Spinal cord (tissue), 9 donors: ENCODE measurements at regions not wholly inside any gene's neighbourhood (a gene's known extent, or its start where the extent isn't known, plus 50 kb on each side); places are given as distances from the start of the nearest gene placed in this dataset.

Source experiments
- DNase-seq, 6 donors: peaks; one replicate each; pipeline versions ENCODE4 v3.0.0 to v3.0.0-alpha.2; 2013 to 2015; ENCODE audit warnings: low spot score in 6 of 6, low read depth in 4 of 6
- H3K27ac ChIP-seq: one replicate; pipeline ENCODE4 v1.5.1; 2013; ENCODE audit warnings: low read depth, low read length, control low read depth
- H3K27me3 ChIP-seq: one replicate; pipeline ENCODE4 v1.6.1; 2013; ENCODE audit warnings: low read length; ENCODE audit not compliant: control insufficient read depth, insufficient read depth
- H3K36me3 ChIP-seq: one replicate; pipeline ENCODE4 v1.6.1; 2013; ENCODE audit warnings: low read length; ENCODE audit not compliant: control insufficient read depth, insufficient read depth
- H3K4me1 ChIP-seq: one replicate; pipeline ENCODE4 v1.6.1; 2013; ENCODE audit warnings: low read length; ENCODE audit not compliant: control insufficient read depth, insufficient read depth
- H3K4me3 ChIP-seq: one replicate; pipeline ENCODE4 v1.5.1; 2013; ENCODE audit warnings: low read depth, low read length, control low read depth
- H3K9me3 ChIP-seq: one replicate; pipeline ENCODE4 v1.6.1; 2013; ENCODE audit warnings: low read length; ENCODE audit not compliant: control insufficient read depth, insufficient read depth
- WGBS: methylation state at CpG from one replicate; pipeline ENCODE4 v1.1.5; 2013; ENCODE audit warnings: missing lambda C conversion rate; ENCODE audit not compliant: insufficient coverage; 5-methylcytosine and 5-hydroxymethylcytosine counted together
- donor health status: healthy.

- Histone ChIP-seq H3K9me3 (no peaks in the 10 kb centered on the region), H3K4me3 (no peak overlapping the region)
- WGBS, result 62% methylated on average over 3 of the region's 3 CpGs
These were observed 520.5 kb downstream of the PPARGC1A start for GRCh38 chr4:23369331-23369730.

DNA sequence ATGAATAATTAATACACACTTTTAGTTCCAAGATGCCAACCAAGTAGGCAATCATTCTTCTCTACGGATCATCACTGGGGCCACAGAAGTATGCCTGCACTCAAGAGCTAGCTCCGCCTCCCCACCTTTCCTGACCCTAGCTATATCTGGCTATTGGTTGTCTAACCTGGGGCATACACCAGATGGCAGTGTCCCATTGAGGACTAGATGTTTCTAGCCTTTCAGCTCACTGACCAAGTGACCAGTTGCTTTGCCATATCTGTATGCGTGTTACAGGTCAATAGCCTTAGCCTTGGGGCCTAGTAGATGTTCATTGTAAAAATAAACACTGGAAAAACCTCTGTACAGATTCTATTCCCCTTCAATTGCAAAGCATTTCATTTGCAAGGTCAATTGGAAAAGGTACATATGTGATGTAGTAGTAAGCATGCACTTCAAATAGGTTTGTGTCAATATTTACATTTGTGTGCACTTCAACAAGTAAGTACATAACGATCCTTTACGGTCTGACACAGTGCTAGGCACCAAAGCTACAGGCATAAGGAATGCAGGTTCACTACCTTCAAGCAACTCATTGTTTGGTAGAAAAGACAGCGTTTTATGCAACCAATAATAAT, 521.7 kb downstream of the PPARGC1A start:
- Histone ChIP-seq H3K4me3 (no peak overlapping the region), H3K4me1 (no peaks in the 10 kb centered on the region), H3K27me3 (no peaks in the 10 kb centered on the region), H3K9me3 (no peaks in the 10 kb centered on the region), H3K36me3 (no peaks in the 10 kb centered on the region), H3K27ac (no peak overlapping the region)
- peak in 2 of 6 donors; percentile 15 to 24 for DNase-seq
- WGBS, result 80% methylated on average over 2 of the region's 6 CpGs

More at GRCh38 chr4:23369331-23369730, 520.5 kb downstream of the PPARGC1A start:
- Histone ChIP-seq H3K4me1 (no peaks in the 10 kb centered on the region), H3K36me3 (no peaks in the 10 kb centered on the region), H3K27me3 (no peaks in the 10 kb centered on the region), H3K27ac (no peak overlapping the region)
- no peak for DNase-seq

DNA sequence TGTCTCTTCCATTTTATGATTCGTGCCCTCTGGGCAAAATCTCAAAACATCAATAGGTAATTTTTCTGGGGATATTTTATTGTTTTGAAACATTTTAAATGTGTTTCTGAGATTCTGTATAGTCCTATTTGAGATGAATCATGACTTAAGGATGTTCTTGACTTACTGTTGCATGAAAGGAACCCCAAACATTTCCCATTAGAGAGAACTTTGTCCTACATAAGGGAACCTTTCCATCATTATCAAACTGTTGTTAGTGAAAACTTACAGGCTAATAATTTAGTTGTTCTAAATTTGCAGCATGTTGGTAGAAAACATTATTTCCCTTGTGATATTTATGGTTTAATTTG, 523.3 kb downstream of the PPARGC1A start:
- Histone ChIP-seq H3K36me3 (no peaks in the 10 kb centered on the region), H3K4me3 (no peak overlapping the region), H3K9me3 (no peaks in the 10 kb centered on the region), H3K27ac (no peak overlapping the region), H3K27me3 (no peaks in the 10 kb centered on the region), H3K4me1 (no peaks in the 10 kb centered on the region)
- no CpG with 5 or more reads among the region's 1 CpG for WGBS
- DNase-seq, result no peak

DNA sequence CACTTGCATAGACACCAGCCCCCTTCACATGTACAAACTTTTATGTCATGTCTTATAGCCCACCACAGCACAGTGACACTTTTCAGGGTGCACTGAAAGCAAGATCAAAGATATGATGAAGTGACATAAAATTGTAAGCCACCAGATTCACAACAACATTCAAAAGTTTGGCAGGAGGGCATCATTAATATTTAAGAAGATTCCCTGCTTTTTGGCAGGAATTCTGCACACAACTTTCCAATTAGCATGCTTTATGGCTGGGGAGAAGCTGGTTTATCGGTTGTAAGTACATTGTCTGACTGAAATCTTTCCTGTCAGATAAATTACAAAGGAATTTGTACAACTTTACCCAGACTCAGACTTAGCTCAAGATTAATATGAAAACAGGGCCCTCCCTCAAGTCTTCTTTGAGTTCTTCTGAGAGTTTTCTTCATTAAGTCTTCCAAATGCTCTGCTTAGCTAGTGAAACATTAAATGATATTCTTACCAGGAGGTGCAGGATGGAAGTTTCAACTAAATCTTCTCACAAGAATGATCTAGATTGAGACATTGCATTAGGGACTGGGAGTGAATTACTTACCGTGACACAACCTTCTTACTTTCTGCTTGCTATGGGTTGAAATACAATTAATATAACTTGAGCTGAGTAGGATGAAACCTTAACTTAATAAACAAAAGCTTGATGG, 523.8 kb downstream of the PPARGC1A start:
- Histone ChIP-seq H3K9me3 (no peaks in the 10 kb centered on the region), H3K27ac (no peak overlapping the region), H3K4me3 (no peak overlapping the region), H3K36me3 (no peaks in the 10 kb centered on the region), H3K4me1 (no peaks in the 10 kb centered on the region), H3K27me3 (no peaks in the 10 kb centered on the region)
- WGBS, result no CpG with 5 or more reads among the region's 2 CpGs
- DNase-seq, result peak in 2 of 6 donors; percentile 27 to 46

- Histone ChIP-seq H3K36me3 (no peaks in the 10 kb centered on the region), H3K27me3 (no peaks in the 10 kb centered on the region), H3K4me1 (no peaks in the 10 kb centered on the region), H3K9me3 (no peaks in the 10 kb centered on the region), H3K4me3 (no peak overlapping the region), H3K27ac (no peak overlapping the region)
- WGBS, result 85% methylated on average over 2 of the region's 2 CpGs
- DNase-seq, result no peak
These were observed 524.8 kb downstream of the PPARGC1A start for GRCh38 chr4:23365086-23365485.

DNA sequence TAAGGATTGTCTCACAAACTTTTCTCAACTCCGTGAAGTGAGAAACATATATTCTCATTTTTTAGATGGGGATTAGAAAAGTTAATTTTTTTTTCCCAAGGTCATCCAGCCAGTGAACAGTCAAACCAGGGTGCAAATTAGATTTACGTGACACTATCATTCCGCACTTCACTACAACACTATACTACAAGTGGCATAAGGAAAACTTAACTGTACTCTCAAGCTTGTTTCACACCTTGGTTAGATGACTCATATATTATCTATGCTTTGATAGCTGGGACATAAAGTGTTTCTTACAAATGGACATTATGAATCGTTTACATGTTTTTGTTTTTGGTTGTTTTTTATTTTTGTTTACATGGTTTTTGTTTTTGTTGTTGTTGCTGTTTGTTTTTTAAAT, 525.7 kb downstream of the PPARGC1A start:
- no peak overlapping the region for H3K4me3 ChIP-seq
- H3K9me3 ChIP-seq, result no peaks in the 10 kb centered on the region
- no peak for DNase-seq
- no peak overlapping the region for H3K27ac ChIP-seq
- no peaks in the 10 kb centered on the region for H3K4me1 ChIP-seq
- no peaks in the 10 kb centered on the region for H3K36me3 ChIP-seq
- 100% methylated on average over 1 of the region's 4 CpGs for WGBS
- H3K27me3 ChIP-seq, result no peaks in the 10 kb centered on the region

DNA sequence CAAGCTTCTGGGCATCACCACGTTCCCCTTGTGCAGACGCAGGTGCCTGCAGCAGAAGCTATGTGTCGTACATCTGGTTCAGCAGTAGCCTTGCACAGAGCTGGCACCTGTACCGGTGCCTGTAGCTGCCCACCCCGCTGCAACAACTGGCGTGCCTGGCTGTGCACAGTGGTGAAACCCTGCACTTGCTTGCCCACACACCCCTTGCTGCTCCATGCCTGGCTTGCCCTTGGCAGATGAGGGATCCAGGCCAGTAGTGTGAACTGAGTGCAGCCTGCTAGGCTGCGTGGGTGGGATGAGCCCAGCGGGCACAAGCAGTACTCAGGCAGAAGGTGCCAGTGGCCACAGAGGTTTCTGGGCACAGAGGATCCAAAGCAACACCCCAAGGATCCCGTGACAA, 528.4 kb downstream of the PPARGC1A start:
- H3K36me3 ChIP-seq, result no peaks in the 10 kb centered on the region
- H3K4me3 ChIP-seq, result no peak overlapping the region
- 89% methylated on average over 8 of the region's 9 CpGs for WGBS
- H3K27ac ChIP-seq, result no peak overlapping the region
- DNase-seq, result no peak
- H3K4me1 ChIP-seq, result no peaks in the 10 kb centered on the region
- H3K9me3 ChIP-seq, result no peaks in the 10 kb centered on the region
- H3K27me3 ChIP-seq, result no peaks in the 10 kb centered on the region

DNA sequence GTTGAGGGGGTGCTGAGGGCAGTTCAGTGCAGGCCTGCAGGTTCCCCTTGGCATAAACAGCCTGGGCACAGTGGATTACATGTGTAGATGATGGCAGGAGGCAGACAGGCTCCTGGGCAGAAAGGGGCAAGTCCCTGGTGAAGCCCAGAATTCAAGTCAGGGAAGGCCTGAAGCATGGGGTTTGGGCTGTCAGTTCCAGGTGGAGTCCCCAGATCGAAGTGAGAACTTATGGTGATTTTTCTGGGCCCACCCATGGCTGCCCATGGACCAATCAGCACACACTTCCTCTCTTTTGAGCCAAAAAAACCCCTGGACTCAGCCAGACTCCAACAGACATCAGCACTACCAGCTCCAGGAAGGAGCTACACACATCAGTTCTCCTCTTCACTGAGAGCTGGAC, 529.1 kb downstream of the PPARGC1A start:
- Histone ChIP-seq H3K27ac (no peak overlapping the region), H3K36me3 (no peaks in the 10 kb centered on the region), H3K27me3 (no peaks in the 10 kb centered on the region), H3K9me3 (no peaks in the 10 kb centered on the region), H3K4me1 (no peaks in the 10 kb centered on the region), H3K4me3 (no peak overlapping the region)
- WGBS, result 100% methylated on average over 1 of the region's 1 CpG
- no peak for DNase-seq

- DNase-seq, result no peak
- no peaks in the 10 kb centered on the region for H3K36me3 ChIP-seq
- H3K4me1 ChIP-seq, result no peaks in the 10 kb centered on the region
- H3K27me3 ChIP-seq, result no peaks in the 10 kb centered on the region
- no peak overlapping the region for H3K27ac ChIP-seq
- H3K9me3 ChIP-seq, result no peaks in the 10 kb centered on the region
- H3K4me3 ChIP-seq, result no peak overlapping the region
- WGBS, result no CpG with 5 or more reads among the region's 2 CpGs
These were observed 534.6 kb downstream of the PPARGC1A start for GRCh38 chr4:23355258-23355657.

GRCh38 chr4:23353200-23353599, 536.6 kb downstream of the PPARGC1A start:
- no peak overlapping the region for H3K27ac ChIP-seq
- no peaks in the 10 kb centered on the region for H3K4me1 ChIP-seq
- H3K36me3 ChIP-seq, result no peaks in the 10 kb centered on the region
- no peaks in the 10 kb centered on the region for H3K27me3 ChIP-seq
- H3K9me3 ChIP-seq, result no peaks in the 10 kb centered on the region
- H3K4me3 ChIP-seq, result no peak overlapping the region
- DNase-seq, result no peak
- no CpG with 5 or more reads among the region's 1 CpG for WGBS
